Skeletal muscle tissue (tissue), 3 donors: ENCODE measurements at regions not wholly inside any gene's neighbourhood (a gene's known extent, or its start where the extent isn't known, plus 50 kb on each side); places are given as distances from the start of the nearest gene placed in this dataset.
"Not testable (repeated sequence)": the region's sequence is repeated elsewhere in the genome, so short reads cannot be mapped to it uniquely, and the experiment has no call there.

Experiments
- H3K27ac ChIP-seq: one replicate; pipeline ENCODE4 v1.7.0; 2013; ENCODE audit warnings: mild to moderate bottlenecking, low read depth, low read length, inconsistent platforms
- H3K27me3 ChIP-seq, 3 donors: one replicate each; pipeline ENCODE4 v1.7.0; 2013; ENCODE audit warnings: low read length in 3 of 3; ENCODE audit not compliant: control insufficient read depth in 3 of 3, insufficient read depth in 3 of 3
- H3K36me3 ChIP-seq, 3 donors: one replicate each; pipeline ENCODE4 v1.7.0; 2013; ENCODE audit warnings: low read length in 3 of 3; ENCODE audit not compliant: control insufficient read depth in 3 of 3, insufficient read depth in 3 of 3
- H3K4me1 ChIP-seq, 3 donors: one replicate each; pipeline ENCODE4 v1.7.0; 2013; ENCODE audit warnings: low read length in 3 of 3, mild to moderate bottlenecking in 3 of 3; ENCODE audit not compliant: control insufficient read depth in 3 of 3, insufficient read depth in 3 of 3
- H3K4me3 ChIP-seq, 3 donors: one replicate each; pipeline ENCODE4 v1.7.0; 2013; ENCODE audit warnings: low read length in 3 of 3
- H3K9ac ChIP-seq, 3 donors: one replicate each; pipeline ENCODE4 v1.7.0; 2013; ENCODE audit warnings: low read length in 3 of 3, mild to moderate bottlenecking in 3 of 3, moderate library complexity in 2 of 3, low read depth in 1 of 3
- H3K9me3 ChIP-seq, 3 donors: one replicate each; pipeline ENCODE4 v1.7.0; 2013; ENCODE audit warnings: low read length in 3 of 3; ENCODE audit not compliant: control insufficient read depth in 3 of 3
- donor health status: Osteomylitis.

- peaks cover 0 to 7% (median 0%) of the 10 kb centered on the region in 3 donors for H3K27me3 ChIP-seq
These were observed 589.5 kb upstream of the B3GAT1 start for GRCh38 chr11:135001581-135001980.

GRCh38 chr11:135001065-135001464, 589.0 kb upstream of the B3GAT1 start:
- H3K27ac ChIP-seq, H3K27me3 ChIP-seq, H3K4me3 ChIP-seq, H3K9me3 ChIP-seq, H3K36me3 ChIP-seq, H3K9ac ChIP-seq, H3K4me1 ChIP-seq: not testable (repeated sequence)

More at GRCh38 chr11:135001581-135001980, 589.5 kb upstream of the B3GAT1 start:
- Histone ChIP-seq H3K36me3 (no peaks in the 10 kb centered on the region), H3K4me3 (no peak overlapping the region), H3K9ac (no peak overlapping the region), H3K27ac (no peak overlapping the region), H3K9me3 (peaks cover 0 to 2% (median 0%) of the 10 kb centered on the region in 3 donors), H3K4me1 (no peaks in the 10 kb centered on the region)

- peaks cover 0 to 4% (median 0%) of the 10 kb centered on the region in 3 donors for H3K27me3 ChIP-seq
- no peak overlapping the region for H3K27ac ChIP-seq
- peaks cover 0 to 2% (median 0%) of the 10 kb centered on the region in 3 donors for H3K9me3 ChIP-seq
- H3K4me1 ChIP-seq: no peaks in the 10 kb centered on the region
- H3K4me3 ChIP-seq: no peak overlapping the region
- H3K36me3 ChIP-seq: no peaks in the 10 kb centered on the region
- H3K9ac ChIP-seq: no peak overlapping the region
These were observed 587.5 kb upstream of the B3GAT1 start for GRCh38 chr11:134999590-134999989.

DNA sequence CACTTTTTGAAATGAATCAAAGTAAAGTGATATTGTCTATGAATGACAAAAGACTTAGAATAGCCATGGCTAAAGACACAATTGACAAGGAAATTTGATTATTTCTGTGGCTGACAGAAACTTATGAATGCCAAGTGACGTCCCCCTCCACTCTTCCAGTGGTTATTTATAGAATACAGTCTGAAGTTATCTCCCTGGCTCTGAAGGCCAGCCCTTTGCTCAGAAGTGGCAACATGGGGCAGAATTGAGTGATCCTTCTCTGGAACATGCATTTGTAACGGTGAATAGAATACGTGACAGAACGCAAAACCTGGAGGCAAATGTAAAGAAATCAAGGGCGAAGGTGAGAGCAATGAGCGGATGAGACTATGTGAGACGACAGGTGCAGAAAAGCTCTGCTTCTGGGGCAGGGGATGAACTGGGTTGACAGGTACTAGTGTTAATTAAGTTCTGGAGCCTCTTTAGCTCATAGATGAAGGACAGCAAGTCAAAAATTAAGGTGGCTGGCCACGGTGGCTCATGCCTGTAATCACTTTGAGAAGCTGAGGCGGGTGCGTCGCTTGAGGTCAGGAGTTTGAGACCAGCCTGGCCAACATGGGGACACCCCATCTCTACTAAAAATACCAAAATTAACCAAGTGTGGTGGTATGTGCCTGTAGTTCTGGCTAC, 585.7 kb upstream of the B3GAT1 start:
- Histone ChIP-seq H3K27ac (no peak overlapping the region), H3K4me3 (no peak overlapping the region)

DNA sequence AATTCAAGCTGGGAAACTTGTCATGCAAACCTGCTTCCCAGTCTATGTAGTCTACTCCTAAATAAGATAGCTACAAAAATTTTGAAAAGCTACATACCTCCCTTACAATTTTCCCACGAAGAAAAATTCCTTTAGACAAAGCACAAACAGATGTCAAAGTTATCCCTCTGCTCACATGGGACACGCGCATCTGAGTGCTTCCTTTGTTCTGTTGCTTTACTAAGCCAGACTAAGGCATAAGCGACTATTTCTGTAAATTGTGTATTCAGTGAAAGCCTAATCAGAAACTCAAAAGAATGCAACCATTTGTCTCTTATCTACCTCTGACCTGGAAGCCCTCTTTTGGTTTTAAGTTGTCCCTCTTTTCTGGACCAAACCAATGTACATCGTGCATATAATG, 583.7 kb upstream of the B3GAT1 start:
- Histone ChIP-seq H3K27me3 (peaks cover 0 to 10% (median 3%) of the 10 kb centered on the region in 3 donors), H3K36me3 (no peaks in the 10 kb centered on the region), H3K4me1 (no peaks in the 10 kb centered on the region), H3K9me3 (peaks cover 0 to 2% (median 0%) of the 10 kb centered on the region in 3 donors), H3K9ac (no peak overlapping the region), H3K4me3 (no peak overlapping the region), H3K27ac (no peak overlapping the region)

More for the DNA sequence above, 585.7 kb upstream of the B3GAT1 start:
- Histone ChIP-seq H3K9ac (no peak overlapping the region), H3K36me3 (no peaks in the 10 kb centered on the region), H3K27me3 (peaks cover 0 to 7% (median 3%) of the 10 kb centered on the region in 3 donors), H3K9me3 (peaks cover 0 to 2% (median 0%) of the 10 kb centered on the region in 3 donors), H3K4me1 (no peaks in the 10 kb centered on the region)

DNA sequence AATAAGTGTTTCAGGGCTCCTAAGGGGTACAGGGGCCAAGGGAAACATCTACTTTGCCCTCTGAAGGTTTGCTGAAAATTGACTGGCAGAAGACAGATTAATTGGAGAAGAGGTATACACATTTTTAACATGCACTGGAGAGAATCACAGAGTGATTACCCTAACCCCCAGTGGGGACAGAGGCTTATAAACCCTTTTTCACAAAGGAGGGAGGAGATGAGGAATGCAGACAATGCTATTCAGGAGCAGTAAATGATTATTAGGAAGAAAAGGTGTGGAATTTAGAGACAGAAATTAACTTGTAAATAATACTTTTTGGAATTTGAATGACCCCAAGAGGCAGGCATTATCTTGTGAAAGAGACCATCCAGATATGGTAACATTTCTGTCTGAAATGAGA, 582.4 kb upstream of the B3GAT1 start:
- Histone ChIP-seq H3K36me3 (no peaks in the 10 kb centered on the region), H3K27me3 (peaks cover 0 to 8% (median 3%) of the 10 kb centered on the region in 3 donors), H3K27ac (no peak overlapping the region)

DNA sequence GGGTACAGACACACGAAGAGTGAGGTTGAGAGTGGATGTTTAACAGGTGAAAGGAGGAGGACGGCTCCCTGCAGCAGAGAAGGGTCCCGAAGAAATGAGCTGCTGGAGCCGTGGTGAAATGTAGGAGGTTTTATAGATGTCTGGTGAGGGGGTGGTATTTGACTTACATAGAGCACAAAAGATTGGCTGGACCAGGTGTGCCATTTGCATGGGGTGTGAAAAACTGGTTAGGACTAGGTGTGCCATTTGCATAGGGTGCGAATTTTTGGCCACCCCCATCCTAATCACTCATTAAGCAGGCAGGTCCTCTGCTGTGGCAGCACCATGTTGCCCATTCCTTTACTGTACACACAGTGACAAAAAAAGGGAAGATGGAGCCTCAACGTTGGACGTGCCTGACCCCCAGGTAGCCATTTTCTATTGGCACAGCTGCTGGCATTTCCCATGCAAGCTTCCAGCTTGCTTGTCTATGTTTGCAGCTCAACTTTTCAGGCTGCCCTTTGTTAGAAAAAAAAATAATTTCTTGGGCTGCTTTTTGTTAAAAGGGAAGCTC, 581.7 kb upstream of the B3GAT1 start:
- Histone ChIP-seq H3K9me3 (peaks cover 0 to 2% (median 0%) of the 10 kb centered on the region in 3 donors), H3K27me3 (peaks cover 0 to 6% (median 3%) of the 10 kb centered on the region in 3 donors), H3K36me3 (no peaks in the 10 kb centered on the region), H3K27ac (no peak overlapping the region), H3K9ac (no peak overlapping the region), H3K4me1 (no peaks in the 10 kb centered on the region), H3K4me3 (no peak overlapping the region)

More for the DNA sequence above, 582.4 kb upstream of the B3GAT1 start:
- H3K9me3 ChIP-seq: peaks cover 0 to 2% (median 0%) of the 10 kb centered on the region in 3 donors
- no peak overlapping the region for H3K9ac ChIP-seq
- no peaks in the 10 kb centered on the region for H3K4me1 ChIP-seq
- H3K4me3 ChIP-seq: no peak overlapping the region

GRCh38 chr11:134992981-134993380, 580.9 kb upstream of the B3GAT1 start:
- H3K4me1 ChIP-seq: no peaks in the 10 kb centered on the region
- H3K36me3 ChIP-seq: no peaks in the 10 kb centered on the region
- H3K4me3 ChIP-seq: no peak overlapping the region
- peaks cover 0 to 6% (median 3%) of the 10 kb centered on the region in 3 donors for H3K27me3 ChIP-seq
- no peak overlapping the region for H3K9ac ChIP-seq
- peaks cover 0 to 2% (median 0%) of the 10 kb centered on the region in 3 donors for H3K9me3 ChIP-seq
- no peak overlapping the region for H3K27ac ChIP-seq

- H3K36me3 ChIP-seq: no peaks in the 10 kb centered on the region
- no peak overlapping the region for H3K9ac ChIP-seq
- H3K27ac ChIP-seq: no peak overlapping the region
- H3K9me3 ChIP-seq: no peaks in the 10 kb centered on the region
- no peaks in the 10 kb centered on the region for H3K4me1 ChIP-seq
- no peak overlapping the region for H3K4me3 ChIP-seq
- H3K27me3 ChIP-seq: peaks cover 2 to 7% (median 7%) of the 10 kb centered on the region in 3 donors
These were observed 576.5 kb upstream of the B3GAT1 start for GRCh38 chr11:134988495-134988894.

DNA sequence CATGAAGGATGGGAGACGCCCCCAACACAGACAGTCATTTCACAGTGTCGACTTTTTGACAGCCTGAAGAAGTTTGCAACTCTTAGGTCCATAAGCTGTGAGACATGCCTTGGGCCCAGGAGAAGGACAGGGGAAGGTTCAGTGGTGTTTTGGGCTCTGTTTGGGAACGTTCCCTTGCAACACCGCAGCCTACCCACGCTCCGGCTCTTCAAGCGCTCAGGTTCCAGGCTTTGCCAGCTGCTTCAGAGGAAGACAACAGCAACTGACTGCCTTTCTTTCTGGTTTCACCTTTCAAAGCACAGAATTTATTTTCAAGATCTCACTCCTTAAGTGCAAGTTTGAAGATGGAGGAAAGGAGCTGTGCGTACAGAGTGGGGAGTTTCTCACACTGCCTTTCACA, 575.8 kb upstream of the B3GAT1 start:
- Histone ChIP-seq H3K9me3 (no peaks in the 10 kb centered on the region), H3K4me1 (no peaks in the 10 kb centered on the region), H3K27ac (no peak overlapping the region), H3K4me3 (no peak overlapping the region), H3K27me3 (peaks cover 0 to 8% (median 7%) of the 10 kb centered on the region in 3 donors), H3K36me3 (no peaks in the 10 kb centered on the region), H3K9ac (no peak overlapping the region)
